H1 (cell line): ENCODE measurements at regions not wholly inside any gene's neighbourhood (a gene's known extent, or its start where the extent isn't known, plus 50 kb on each side); places are given as distances from the start of the nearest gene placed in this dataset.
"Not testable (repeated sequence)": the region's sequence is repeated elsewhere in the genome, so short reads cannot be mapped to it uniquely, and the experiment has no call there.

Experiments
- CTCF ChIA-PET: fragments of 300-600 bp; sonication (Branson Sonifier 250); formaldehyde crosslinking; loops from one replicate; lab custom pipeline; 2021; ENCODE audit not compliant: partially characterized antibody; lab: Charles Lee
- POLR2A ChIA-PET: fragments of 300-600 bp; sonication (Branson Sonifier 250); formaldehyde crosslinking; loops from one replicate; lab custom pipeline; 2021; ENCODE audit warnings: inconsistent platforms; ENCODE audit not compliant: partially characterized antibody; lab: Charles Lee
- DNase-seq, 2 experiments: peaks; one replicate each; pipeline versions ENCODE4 v3.0.0 to v3.0.0-alpha.2; 2010 to 2022; ENCODE audit warnings: low spot score in 2 of 2, low read depth in 1 of 2, mixed read lengths in 1 of 2
- FAIRE-seq: peaks from 2 replicates; lab custom pipeline; 2011; peaks lifted over from hg19 to GRCh38; lab: Jason Lieb, UNC
- H2AFZ ChIP-seq: 2 replicates; pipeline ENCODE4 v1.8.1; 2012; ENCODE audit warnings: low read length, inconsistent platforms
- H2AK5ac ChIP-seq: 2 replicates; pipeline ENCODE4 v1.6.1; 2013; ENCODE audit warnings: low read depth, low read length
- H2BK120ac ChIP-seq: replicated peaks from 2 replicates; pipeline ENCODE3; 2013; ENCODE audit warnings: low read depth, low read length, inconsistent platforms
- H2BK12ac ChIP-seq: 2 replicates; pipeline ENCODE4 v1.6.1; 2013; ENCODE audit warnings: low read depth, low read length
- H2BK15ac ChIP-seq: 2 replicates; pipeline ENCODE4 v1.6.1; 2013; ENCODE audit warnings: low read length
- H2BK20ac ChIP-seq: 2 replicates; pipeline ENCODE4 v1.6.1; 2013; ENCODE audit warnings: low read length
- H2BK5ac ChIP-seq: 2 replicates; pipeline ENCODE4 v1.6.1; 2013; ENCODE audit warnings: low read depth, low read length
- H3K14ac ChIP-seq: 2 replicates; pipeline ENCODE4 v1.6.1; 2013; ENCODE audit warnings: inconsistent platforms; ENCODE audit not compliant: insufficient read length
- H3K18ac ChIP-seq: 2 replicates; pipeline ENCODE4 v1.6.1; 2013; ENCODE audit warnings: low read length; ENCODE audit errors: extremely low read depth
- H3K23ac ChIP-seq: 2 replicates; pipeline ENCODE4 v1.6.1; 2013; ENCODE audit warnings: inconsistent platforms; ENCODE audit not compliant: insufficient read length
- H3K23me2 ChIP-seq: 2 replicates; pipeline ENCODE4 v1.6.1; 2013; ENCODE audit warnings: low read depth, low read length
- H3K27ac ChIP-seq: 2 replicates; pipeline ENCODE4 v1.6.1; 2011; ENCODE audit warnings: low read depth, low read length, inconsistent platforms
- H3K27me3 ChIP-seq, 4 experiments: replicated peaks in 1 of 4; 1 replicate in 1 of 4; 2 replicates in 3 of 4; pipeline versions ENCODE4 v1.6.1 to v1.8.1; 2011 to 2013; ENCODE audit warnings: low read length in 3 of 4, mild to moderate bottlenecking in 3 of 4, inconsistent platforms in 2 of 4, mixed read lengths in 2 of 4, moderate library complexity in 1 of 4; ENCODE audit not compliant: control insufficient read depth in 3 of 4, insufficient read depth in 3 of 4; ENCODE audit errors: extremely low read depth in 1 of 4
- H3K36me3 ChIP-seq, 4 experiments: 2 replicates each; pipeline versions ENCODE4 v1.6.1 to v1.8.1; 2011 to 2013; ENCODE audit warnings: mild to moderate bottlenecking in 4 of 4, low read length in 3 of 4, moderate library complexity in 2 of 4, control low read depth in 1 of 4, inconsistent platforms in 1 of 4; ENCODE audit not compliant: insufficient read depth in 4 of 4, control insufficient read depth in 2 of 4
- H3K4ac ChIP-seq: replicated peaks from 2 replicates; pipeline ENCODE3; 2013; ENCODE audit warnings: low read length, low read depth, mixed read lengths, inconsistent platforms; ENCODE audit not compliant: insufficient read length
- H3K4me1 ChIP-seq, 4 experiments: replicated peaks in 1 of 4; 1 replicate in 1 of 4; 2 replicates in 3 of 4; pipeline versions ENCODE4 v1.6.1 to v1.8.1; 2011 to 2013; ENCODE audit warnings: low read length in 3 of 4, inconsistent platforms in 2 of 4, mixed read lengths in 1 of 4; ENCODE audit not compliant: insufficient read depth in 4 of 4, control insufficient read depth in 3 of 4
- H3K4me2 ChIP-seq, 2 experiments: 2 replicates each; pipeline versions ENCODE4 v1.6.1 to v1.8.1; 2011 to 2013; ENCODE audit warnings: low read depth in 2 of 2, low read length in 2 of 2, control low read depth in 1 of 2, inconsistent platforms in 1 of 2, mild to moderate bottlenecking in 1 of 2; ENCODE audit not compliant: insufficient read depth in 1 of 2
- H3K4me3 ChIP-seq, 4 experiments: fragments of 200-600, 300-600 bp in 1 of 4; sonication (generic), shearing (Covaris generic), sonication (Bioruptor Twin) in 1 of 4; 2 replicates each; pipeline versions ENCODE4 v1.5.1 to v1.8.1; 2011 to 2016; ENCODE audit warnings: low read length in 4 of 4, low read depth in 3 of 4, control low read depth in 2 of 4, inconsistent platforms in 2 of 4, mild to moderate bottlenecking in 2 of 4, mixed read lengths in 1 of 4, moderate library complexity in 1 of 4; ENCODE audit not compliant: insufficient read depth in 2 of 4; ENCODE audit errors: extremely low read depth in 1 of 4
- H3K56ac ChIP-seq: replicated peaks from 2 replicates; pipeline ENCODE3; 2013; ENCODE audit warnings: low read depth, mild to moderate bottlenecking, mixed read lengths, low read length, inconsistent platforms; ENCODE audit not compliant: insufficient read length
- H3K79me1 ChIP-seq: 2 replicates; pipeline ENCODE4 v1.6.1; 2013; ENCODE audit warnings: low read depth, low read length, control low read depth
- H3K79me2 ChIP-seq, 2 experiments: 2 replicates each; pipeline versions ENCODE4 v1.6.1 to v1.8.1; 2012 to 2013; ENCODE audit warnings: low read length in 2 of 2, mild to moderate bottlenecking in 2 of 2, inconsistent platforms in 1 of 2; ENCODE audit not compliant: insufficient read depth in 2 of 2, control insufficient read depth in 1 of 2
- H3K9ac ChIP-seq, 4 experiments: replicated peaks in 1 of 4; 1 replicate in 1 of 4; 2 replicates in 3 of 4; pipeline versions ENCODE4 v1.6.1 to v1.8.1; 2011 to 2013; ENCODE audit warnings: low read depth in 3 of 4, low read length in 3 of 4, control low read depth in 2 of 4, mild to moderate bottlenecking in 2 of 4, moderate library complexity in 2 of 4, inconsistent platforms in 1 of 4; ENCODE audit errors: extremely low read depth in 1 of 4
- H3K9me3 ChIP-seq, 2 experiments: 2 replicates each; pipeline versions ENCODE4 v1.6.1 to v1.8.1; 2012 to 2013; ENCODE audit warnings: mild to moderate bottlenecking in 2 of 2, moderate library complexity in 2 of 2, control low read depth in 1 of 2, inconsistent platforms in 1 of 2, low read depth in 1 of 2, low read length in 1 of 2, mixed read lengths in 1 of 2; ENCODE audit not compliant: insufficient read depth in 2 of 2
- H4K20me1 ChIP-seq, 2 experiments: replicated peaks in 1 of 2; 2 replicates each; pipeline versions ENCODE3 to v1.8.1; 2011 to 2013; ENCODE audit warnings: inconsistent platforms in 2 of 2, low read length in 2 of 2, mild to moderate bottlenecking in 1 of 2; ENCODE audit not compliant: insufficient read depth in 2 of 2, control insufficient read depth in 1 of 2
- H4K5ac ChIP-seq: 2 replicates; pipeline ENCODE4 v1.6.1; 2013; ENCODE audit warnings: low read length, low read depth, mixed read lengths, inconsistent platforms; ENCODE audit not compliant: insufficient read length
- H4K8ac ChIP-seq: 2 replicates; pipeline ENCODE4 v1.8.0; 2013; ENCODE audit warnings: mild to moderate bottlenecking, moderate library complexity, low read length, inconsistent platforms; ENCODE audit not compliant: insufficient read depth; ENCODE audit errors: extremely low read depth
- H4K91ac ChIP-seq: replicated peaks from 2 replicates; pipeline ENCODE3; 2013; ENCODE audit warnings: low read length, mixed read lengths, inconsistent platforms; ENCODE audit not compliant: insufficient read length
- WGBS, 2 experiments: shearing (Covaris generic) in 1 of 2; methylation state at CpG; one replicate each; pipeline versions ENCODE4 v1.1.6 to v1.1.7; 2013 to 2015; ENCODE audit warnings: low lambda C conversion rate in 2 of 2, mixed read lengths in 2 of 2, inconsistent platforms in 1 of 2, low coverage in 1 of 2, missing lambda C conversion rate in 1 of 2; ENCODE audit not compliant: insufficient replicate concordance in 2 of 2, insufficient coverage in 1 of 2, insufficient read length in 1 of 2; ENCODE audit errors: extremely low coverage in 1 of 2, missing lambda C conversion rate in 1 of 2; 5-methylcytosine and 5-hydroxymethylcytosine counted together

GRCh38 chr3:191015960-191016359 lies 153.5 kb upstream of the GMNC start:
- H3K9ac ChIP-seq, H3K79me2 ChIP-seq, H2BK15ac ChIP-seq, H3K23me2 ChIP-seq, DNase-seq, POLR2A ChIA-PET, H2BK5ac ChIP-seq, H2BK120ac ChIP-seq, H3K27ac ChIP-seq, H3K9me3 ChIP-seq, H3K27me3 ChIP-seq, H3K36me3 ChIP-seq, H2AK5ac ChIP-seq, H3K18ac ChIP-seq, H3K23ac ChIP-seq, H2BK12ac ChIP-seq, H3K56ac ChIP-seq, H2BK20ac ChIP-seq, FAIRE-seq, H3K4me1 ChIP-seq, H3K79me1 ChIP-seq, H3K14ac ChIP-seq, H4K8ac ChIP-seq, H3K4me2 ChIP-seq, H4K91ac ChIP-seq, H3K4ac ChIP-seq, H4K20me1 ChIP-seq, H4K5ac ChIP-seq, H3K4me3 ChIP-seq, H2AFZ ChIP-seq: not testable (repeated sequence)
- CTCF ChIA-PET = interaction anchor here (0.5 to 1.3 kb wide), 3 partner anchors 33 to 1058 kb away, joined by 3 read pairs; no protein-coding TSS in a partner anchor
- 98% methylated on average over 6 of the region's 6 CpGs; no CpG with 5 or more reads in 1 of the 2 experiments for WGBS, 2 experiments
